ENCODE measurements at regions not wholly inside any gene's neighbourhood (a gene's known extent, or its start where the extent isn't known, plus 50 kb on each side); places are given as distances from the start of the nearest gene placed in this dataset.
"Not testable (repeated sequence)": the region's sequence is repeated elsewhere in the genome, so short reads cannot be mapped to it uniquely, and the experiment has no call there.

- Mint-ChIP-seq H3K36me3 (no peaks in the 10 kb centered on the region), H3K27me3 (ENCODE audit: low read depth in 3 of 3) (peaks cover 5 to 7% (median 5%) of the 10 kb centered on the region in 3 donors), H3K9me3 (peaks cover 0 to 8% (median 2%) of the 10 kb centered on the region in 6 donors), H3K27ac (no peak overlapping the region), H3K4me1 (no peaks in the 10 kb centered on the region), H3K4me3 (no peak overlapping the region)
- no peak for DNase-seq
Observed at GRCh38 chr2:16060125-16060935, 120.0 kb downstream of the MYCN start.

- H3K27me3 Mint-ChIP-seq (ENCODE audit: low read depth in 3 of 3), result peaks cover 5 to 7% (median 5%) of the 10 kb centered on the region in 3 donors
Observed at GRCh38 chr2:16059393-16060016, 119.2 kb downstream of the MYCN start.

GRCh38 chr2:16058747-16059358 is 118.5 kb downstream of the MYCN start:
- Mint-ChIP-seq H3K4me3 (no peak overlapping the region), H3K27me3 (ENCODE audit: low read depth in 3 of 3) (peaks cover under 1 to 7% (median 5%) of the 10 kb centered on the region in 3 donors), H3K36me3 (no peaks in the 10 kb centered on the region), H3K27ac (no peak overlapping the region), H3K4me1 (no peaks in the 10 kb centered on the region), H3K9me3 (peaks cover 0 to 3% (median 1%) of the 10 kb centered on the region in 6 donors)
- DNase-seq, result no peak

More at GRCh38 chr2:16059393-16060016, 119.2 kb downstream of the MYCN start:
- H3K9me3 Mint-ChIP-seq, result peaks cover 0 to 8% (median 2%) of the 10 kb centered on the region in 6 donors
- H3K4me3 Mint-ChIP-seq, result no peak overlapping the region
- no peak for DNase-seq
- H3K36me3 Mint-ChIP-seq, result no peaks in the 10 kb centered on the region
- H3K4me1 Mint-ChIP-seq, result no peaks in the 10 kb centered on the region
- H3K27ac Mint-ChIP-seq, result no peak overlapping the region

- Mint-ChIP-seq H3K4me3 (no peak overlapping the region), H3K27ac (no peak overlapping the region), H3K36me3 (no peaks in the 10 kb centered on the region), H3K4me1 (no peaks in the 10 kb centered on the region), H3K27me3 (ENCODE audit: low read depth in 3 of 3) (peaks cover 0 to 7% (median 3%) of the 10 kb centered on the region in 3 donors), H3K9me3 (no peaks in the 10 kb centered on the region)
- no peak for DNase-seq
Observed at GRCh38 chr2:16058256-16058655, 117.9 kb downstream of the MYCN start.

- Mint-ChIP-seq H3K9me3 (peaks cover 0 to 1% (median 0%) of the 10 kb centered on the region in 6 donors), H3K36me3 (no peaks in the 10 kb centered on the region), H3K27ac (no peak overlapping the region), H3K4me3 (no peak overlapping the region), H3K4me1 (no peaks in the 10 kb centered on the region), H3K27me3 (ENCODE audit: low read depth in 3 of 3) (peaks cover 0 to 7% (median 3%) of the 10 kb centered on the region in 3 donors)
- no peak for DNase-seq
Observed at GRCh38 chr2:16057661-16058060, 117.3 kb downstream of the MYCN start.

GRCh38 chr2:16055848-16056580 is 115.7 kb downstream of the MYCN start:
- Mint-ChIP-seq H3K27ac (no peak overlapping the region), H3K4me3 (no peak overlapping the region), H3K9me3 (peaks cover 0 to 1% (median 0%) of the 10 kb centered on the region in 6 donors), H3K27me3 (ENCODE audit: low read depth in 3 of 3) (peaks cover 0 to 3% (median 2%) of the 10 kb centered on the region in 3 donors), H3K4me1 (no peaks in the 10 kb centered on the region), H3K36me3 (no peaks in the 10 kb centered on the region)
- DNase-seq, result no peak

GRCh38 chr2:16053437-16054257 is 113.3 kb downstream of the MYCN start:
- Mint-ChIP-seq H3K9me3 (peaks cover 0 to 1% (median 0%) of the 10 kb centered on the region in 6 donors), H3K36me3 (no peaks in the 10 kb centered on the region), H3K4me3 (no peak overlapping the region), H3K27me3 (ENCODE audit: low read depth in 3 of 3) (no peaks in the 10 kb centered on the region), H3K4me1 (no peaks in the 10 kb centered on the region), H3K27ac (no peak overlapping the region)
- no peak for DNase-seq

GRCh38 chr2:16052571-16053052 is 112.3 kb downstream of the MYCN start:
- not testable (repeated sequence) for H3K4me3 Mint-ChIP-seq; DNase-seq; H3K27me3 Mint-ChIP-seq (ENCODE audit: low read depth in 3 of 3); H3K4me1 Mint-ChIP-seq; H3K27ac Mint-ChIP-seq; H3K36me3 Mint-ChIP-seq; H3K9me3 Mint-ChIP-seq

GRCh38 chr2:16051841-16052564 is 111.7 kb downstream of the MYCN start:
- Mint-ChIP-seq H3K27me3 (ENCODE audit: low read depth in 3 of 3) (no peaks in the 10 kb centered on the region), H3K4me3 (no peak overlapping the region), H3K36me3 (no peaks in the 10 kb centered on the region), H3K27ac (no peak overlapping the region), H3K4me1 (no peaks in the 10 kb centered on the region), H3K9me3 (peaks cover 0 to 1% (median 0%) of the 10 kb centered on the region in 6 donors)
- DNase-seq, result no peak

- H3K4me3 Mint-ChIP-seq, result no peak overlapping the region
- no peaks in the 10 kb centered on the region for H3K4me1 Mint-ChIP-seq
- H3K36me3 Mint-ChIP-seq, result no peaks in the 10 kb centered on the region
- H3K9me3 Mint-ChIP-seq, result peaks cover 0 to 1% (median 0%) of the 10 kb centered on the region in 6 donors
- H3K27ac Mint-ChIP-seq, result no peak overlapping the region
- no peak for DNase-seq
- no peaks in the 10 kb centered on the region for H3K27me3 Mint-ChIP-seq (ENCODE audit: low read depth in 3 of 3)
Observed at GRCh38 chr2:16050908-16051489, 110.6 kb downstream of the MYCN start.

GRCh38 chr2:16050261-16050907 is 110.0 kb downstream of the MYCN start:
- no peak overlapping the region for H3K27ac Mint-ChIP-seq
- no peak for DNase-seq
- H3K4me3 Mint-ChIP-seq, result no peak overlapping the region
- H3K36me3 Mint-ChIP-seq, result no peaks in the 10 kb centered on the region
- H3K9me3 Mint-ChIP-seq, result peaks cover 0 to 1% (median 0%) of the 10 kb centered on the region in 6 donors
- no peaks in the 10 kb centered on the region for H3K27me3 Mint-ChIP-seq (ENCODE audit: low read depth in 3 of 3)
- no peaks in the 10 kb centered on the region for H3K4me1 Mint-ChIP-seq

- H3K4me1 Mint-ChIP-seq, result no peaks in the 10 kb centered on the region
- no peak overlapping the region for H3K27ac Mint-ChIP-seq
- peaks cover 0 to 1% (median 0%) of the 10 kb centered on the region in 6 donors for H3K9me3 Mint-ChIP-seq
- no peak for DNase-seq
- no peak overlapping the region for H3K4me3 Mint-ChIP-seq
- H3K36me3 Mint-ChIP-seq, result no peaks in the 10 kb centered on the region
- H3K27me3 Mint-ChIP-seq (ENCODE audit: low read depth in 3 of 3), result no peaks in the 10 kb centered on the region
Observed at GRCh38 chr2:16049406-16049805, 109.1 kb downstream of the MYCN start.
